ENCODE measurements at regions not wholly inside any gene's neighbourhood (a gene's known extent, or its start where the extent isn't known, plus 50 kb on each side); places are given as distances from the start of the nearest gene placed in this dataset.
"Not testable (repeated sequence)": the region's sequence is repeated elsewhere in the genome, so short reads cannot be mapped to it uniquely, and the experiment has no call there.

DNA sequence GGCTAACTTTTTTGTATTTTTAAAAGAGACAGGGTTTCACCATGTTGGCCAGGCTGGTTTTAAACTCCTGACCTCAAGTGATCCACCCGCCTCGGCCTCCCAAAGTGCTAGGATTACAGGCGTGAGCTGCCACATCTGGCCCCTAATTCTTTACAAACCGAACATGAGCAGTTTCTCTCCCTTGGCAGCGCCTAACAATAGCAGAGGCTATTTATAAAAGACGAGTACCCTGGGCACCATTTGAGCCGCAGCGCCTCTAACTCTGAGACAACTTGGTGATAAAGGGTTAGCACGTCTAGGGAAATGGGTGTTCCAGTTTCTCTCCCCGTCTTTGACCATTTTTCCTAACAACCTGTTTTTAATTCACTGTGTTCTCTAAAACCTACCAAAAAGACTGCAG lies 168.2 kb upstream of the KL start:
- H3K9ac ChIP-seq (ENCODE audit: low read depth, low read length), result not testable (repeated sequence)
- H3K27me3 ChIP-seq (ENCODE audit: control insufficient read depth, insufficient read depth, low read length), result peaks cover 57% of the 10 kb centered on the region

DNA sequence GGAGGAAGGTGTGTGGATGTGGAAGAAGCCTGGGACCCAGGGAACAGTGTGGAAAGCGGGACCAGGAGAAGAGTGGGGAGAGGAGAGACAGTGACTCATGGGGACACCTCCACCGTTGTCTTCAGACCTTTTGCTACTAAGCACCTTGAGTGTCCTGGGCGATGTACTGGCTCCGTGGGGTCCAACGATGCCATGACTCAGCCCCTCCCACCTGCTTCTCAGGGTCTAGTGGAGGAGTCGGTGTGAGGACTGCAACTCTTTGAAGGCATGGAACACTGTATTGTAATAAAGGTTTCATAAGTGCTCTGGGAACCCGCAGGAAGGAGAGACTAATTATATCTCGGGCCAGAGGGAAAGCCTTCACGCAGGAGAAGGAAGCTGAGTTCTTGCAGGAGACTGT lies 166.9 kb upstream of the KL start:
- H3K4me1 ChIP-seq (ENCODE audit: control insufficient read depth, insufficient read depth, low read length), result no peaks in the 10 kb centered on the region
- no peak overlapping the region for H3K4me2 ChIP-seq (ENCODE audit: low read length)
- H3K36me3 ChIP-seq (ENCODE audit: insufficient read depth, low read length), result no peaks in the 10 kb centered on the region
- no peaks in the 10 kb centered on the region for H3K9me3 ChIP-seq (replicated peaks; ENCODE audit: low read length)
- no peak overlapping the region for H3K9ac ChIP-seq (ENCODE audit: low read depth, low read length)
- H3K4me3 ChIP-seq (ENCODE audit: low read length), result no peak overlapping the region
- peaks cover 58% of the 10 kb centered on the region for H3K27me3 ChIP-seq (ENCODE audit: control insufficient read depth, insufficient read depth, low read length)

More for the DNA sequence above, 168.2 kb upstream of the KL start:
- H3K4me3 ChIP-seq (ENCODE audit: low read length); H3K36me3 ChIP-seq (ENCODE audit: insufficient read depth, low read length); H3K9me3 ChIP-seq (replicated peaks; ENCODE audit: low read length); H3K4me1 ChIP-seq (ENCODE audit: control insufficient read depth, insufficient read depth, low read length); H3K4me2 ChIP-seq (ENCODE audit: low read length): not testable (repeated sequence)

GRCh38 chr13:32850316-32851052 lies 165.7 kb upstream of the KL start:
- Histone ChIP-seq H3K9ac (ENCODE audit: low read depth, low read length) (no peak overlapping the region), H3K36me3 (ENCODE audit: insufficient read depth, low read length) (no peaks in the 10 kb centered on the region), H3K9me3 (replicated peaks; ENCODE audit: low read length) (no peaks in the 10 kb centered on the region), H3K4me3 (ENCODE audit: low read length) (no peak overlapping the region), H3K4me2 (ENCODE audit: low read length) (no peak overlapping the region), H3K27me3 (ENCODE audit: control insufficient read depth, insufficient read depth, low read length) (peaks cover 64% of the 10 kb centered on the region), H3K4me1 (ENCODE audit: control insufficient read depth, insufficient read depth, low read length) (no peaks in the 10 kb centered on the region)

DNA sequence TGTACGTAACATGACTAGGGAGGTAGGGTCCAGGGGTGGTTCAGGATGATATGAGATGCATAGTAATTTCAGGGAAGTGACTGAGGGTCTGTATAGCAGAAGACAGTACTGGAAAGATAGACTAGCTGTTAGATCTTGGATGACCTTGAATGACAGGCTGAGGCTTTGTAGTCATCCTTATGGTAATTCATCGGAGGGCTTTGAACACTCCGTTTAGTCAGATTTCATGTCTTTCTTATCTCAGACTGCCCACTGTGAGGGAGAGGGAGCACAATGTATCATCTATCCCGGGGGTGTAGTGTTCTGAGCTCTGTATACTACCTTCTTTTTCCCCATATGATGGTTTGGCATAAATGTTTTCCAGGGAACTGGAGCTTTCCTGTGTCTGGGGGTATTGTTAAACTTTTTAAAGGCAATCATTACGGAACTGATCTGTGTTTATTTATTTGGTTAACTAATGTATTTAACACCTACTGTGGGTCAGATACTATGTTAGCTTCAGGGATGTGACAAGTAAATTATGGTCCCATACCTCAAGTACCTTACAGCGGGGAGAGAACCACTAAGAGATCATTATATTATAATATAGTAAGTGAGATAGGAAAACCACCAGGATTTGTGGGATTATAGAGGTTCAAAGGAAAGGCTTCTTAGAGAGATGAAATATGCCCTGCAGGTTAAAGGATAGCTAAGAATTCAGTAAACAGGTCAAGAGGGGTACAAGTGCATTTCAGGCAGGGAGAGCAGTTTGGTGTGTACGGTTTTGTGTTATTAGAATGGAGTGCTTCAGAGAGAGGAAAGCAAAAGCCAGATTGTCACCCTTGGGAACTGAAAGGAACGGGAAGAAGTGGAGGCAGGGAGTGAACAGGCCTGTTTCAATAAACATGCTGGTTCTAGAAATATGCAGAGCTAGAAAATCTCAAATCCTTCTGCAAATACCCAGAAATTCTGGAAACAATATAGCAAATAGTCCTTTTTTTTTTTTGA lies 164.8 kb upstream of the KL start:
- no peak overlapping the region for H3K4me2 ChIP-seq (ENCODE audit: low read length)
- H3K36me3 ChIP-seq (ENCODE audit: insufficient read depth, low read length), result no peaks in the 10 kb centered on the region
- no peaks in the 10 kb centered on the region for H3K9me3 ChIP-seq (replicated peaks; ENCODE audit: low read length)
- no peak overlapping the region for H3K4me3 ChIP-seq (ENCODE audit: low read length)
- peaks cover 60% of the 10 kb centered on the region for H3K27me3 ChIP-seq (ENCODE audit: control insufficient read depth, insufficient read depth, low read length)
- H3K9ac ChIP-seq (ENCODE audit: low read depth, low read length), result no peak overlapping the region
- H3K4me1 ChIP-seq (ENCODE audit: control insufficient read depth, insufficient read depth, low read length), result no peaks in the 10 kb centered on the region

DNA sequence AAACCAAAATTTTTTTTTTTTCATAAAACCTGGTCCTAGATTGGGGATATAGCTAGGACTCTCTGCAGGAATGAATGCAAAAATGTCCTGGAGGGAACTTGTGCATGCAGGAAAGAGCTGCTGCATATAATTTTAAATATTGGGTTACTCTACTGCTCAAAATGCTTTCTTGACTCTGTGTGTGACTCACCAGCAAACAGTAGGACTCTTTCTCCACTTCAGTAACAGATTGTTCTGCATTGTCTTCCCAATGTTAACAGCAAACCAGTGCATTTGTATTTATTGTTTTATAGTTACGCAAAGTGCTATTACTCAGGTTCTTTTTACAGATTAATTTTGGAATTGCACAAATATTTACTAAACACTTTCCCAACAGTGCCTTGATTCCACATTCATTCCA lies 163.7 kb upstream of the KL start:
- Histone ChIP-seq H3K4me3 (ENCODE audit: low read length) (no peak overlapping the region), H3K9me3 (replicated peaks; ENCODE audit: low read length) (no peaks in the 10 kb centered on the region), H3K36me3 (ENCODE audit: insufficient read depth, low read length) (no peaks in the 10 kb centered on the region), H3K27me3 (ENCODE audit: control insufficient read depth, insufficient read depth, low read length) (peaks cover 50% of the 10 kb centered on the region), H3K4me1 (ENCODE audit: control insufficient read depth, insufficient read depth, low read length) (no peaks in the 10 kb centered on the region), H3K4me2 (ENCODE audit: low read length) (no peak overlapping the region), H3K9ac (ENCODE audit: low read depth, low read length) (no peak overlapping the region)

GRCh38 chr13:32857077-32857476 lies 159.1 kb upstream of the KL start:
- Histone ChIP-seq H3K4me3 (ENCODE audit: low read length) (no peak overlapping the region), H3K36me3 (ENCODE audit: insufficient read depth, low read length) (no peaks in the 10 kb centered on the region), H3K4me2 (ENCODE audit: low read length) (no peak overlapping the region), H3K4me1 (ENCODE audit: control insufficient read depth, insufficient read depth, low read length) (no peaks in the 10 kb centered on the region), H3K9ac (ENCODE audit: low read depth, low read length) (no peak overlapping the region), H3K9me3 (replicated peaks; ENCODE audit: low read length) (peaks cover 11% of the 10 kb centered on the region), H3K27me3 (ENCODE audit: control insufficient read depth, insufficient read depth, low read length) (peaks cover 15% of the 10 kb centered on the region)

DNA sequence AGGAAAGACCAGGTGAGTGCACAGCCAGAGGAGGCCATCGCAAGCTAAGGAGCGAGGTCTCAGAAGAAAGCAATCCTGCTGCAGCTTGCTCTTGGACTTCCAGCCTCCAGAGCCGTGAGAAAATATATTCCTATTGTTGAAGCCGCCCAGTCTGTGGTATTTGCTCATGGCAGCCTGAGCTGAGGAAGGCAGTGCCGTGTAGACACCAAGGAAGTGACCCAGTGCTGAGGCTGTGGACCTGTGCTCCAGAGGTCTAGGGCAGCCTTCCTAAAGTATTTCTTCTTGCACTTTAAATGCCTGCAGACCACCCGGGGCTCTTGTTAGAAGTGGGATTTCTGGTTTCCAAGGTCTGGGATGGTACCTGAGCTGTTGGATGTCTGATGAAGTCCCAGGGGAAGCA lies 158.5 kb upstream of the KL start:
- peaks cover 10% of the 10 kb centered on the region for H3K27me3 ChIP-seq (ENCODE audit: control insufficient read depth, insufficient read depth, low read length)
- H3K4me1 ChIP-seq (ENCODE audit: control insufficient read depth, insufficient read depth, low read length), result no peaks in the 10 kb centered on the region
- no peak overlapping the region for H3K4me2 ChIP-seq (ENCODE audit: low read length)
- H3K9ac ChIP-seq (ENCODE audit: low read depth, low read length), result no peak overlapping the region
- H3K4me3 ChIP-seq (ENCODE audit: low read length), result no peak overlapping the region
- H3K36me3 ChIP-seq (ENCODE audit: insufficient read depth, low read length), result no peaks in the 10 kb centered on the region
- peaks cover 11% of the 10 kb centered on the region for H3K9me3 ChIP-seq (replicated peaks; ENCODE audit: low read length)

GRCh38 chr13:32859707-32860292 lies 156.4 kb upstream of the KL start:
- Histone ChIP-seq H3K9me3 (replicated peaks; ENCODE audit: low read length) (peaks cover 11% of the 10 kb centered on the region), H3K9ac (ENCODE audit: low read depth, low read length) (no peak overlapping the region), H3K27me3 (ENCODE audit: control insufficient read depth, insufficient read depth, low read length) (peaks cover 20% of the 10 kb centered on the region), H3K4me3 (ENCODE audit: low read length) (no peak overlapping the region), H3K4me1 (ENCODE audit: control insufficient read depth, insufficient read depth, low read length) (no peaks in the 10 kb centered on the region), H3K36me3 (ENCODE audit: insufficient read depth, low read length) (no peaks in the 10 kb centered on the region), H3K4me2 (ENCODE audit: low read length) (no peak overlapping the region)

GRCh38 chr13:32861304-32861703 lies 154.9 kb upstream of the KL start:
- Histone ChIP-seq H3K27me3 (ENCODE audit: control insufficient read depth, insufficient read depth, low read length) (peaks cover 18% of the 10 kb centered on the region), H3K36me3 (ENCODE audit: insufficient read depth, low read length) (no peaks in the 10 kb centered on the region), H3K9ac (ENCODE audit: low read depth, low read length) (no peak overlapping the region), H3K4me2 (ENCODE audit: low read length) (no peak overlapping the region), H3K9me3 (replicated peaks; ENCODE audit: low read length) (peaks cover 11% of the 10 kb centered on the region), H3K4me1 (ENCODE audit: control insufficient read depth, insufficient read depth, low read length) (no peaks in the 10 kb centered on the region), H3K4me3 (ENCODE audit: low read length) (no peak overlapping the region)

- Histone ChIP-seq H3K4me2 (ENCODE audit: low read length) (no peak overlapping the region), H3K4me1 (ENCODE audit: control insufficient read depth, insufficient read depth, low read length) (no peaks in the 10 kb centered on the region), H3K36me3 (ENCODE audit: insufficient read depth, low read length) (no peaks in the 10 kb centered on the region), H3K9ac (ENCODE audit: low read depth, low read length) (no peak overlapping the region), H3K4me3 (ENCODE audit: low read length) (no peak overlapping the region), H3K27me3 (ENCODE audit: control insufficient read depth, insufficient read depth, low read length) (peaks cover 24% of the 10 kb centered on the region), H3K9me3 (replicated peaks; ENCODE audit: low read length) (peaks cover 11% of the 10 kb centered on the region)
Observed at GRCh38 chr13:32863596-32863995, 152.6 kb upstream of the KL start.

GRCh38 chr13:32866921-32867320 lies 149.3 kb upstream of the KL start:
- no peaks in the 10 kb centered on the region for H3K36me3 ChIP-seq (ENCODE audit: insufficient read depth, low read length)
- H3K27me3 ChIP-seq (ENCODE audit: control insufficient read depth, insufficient read depth, low read length), result peaks cover 29% of the 10 kb centered on the region
- H3K4me2 ChIP-seq (ENCODE audit: low read length), result no peak overlapping the region
- H3K9me3 ChIP-seq (replicated peaks; ENCODE audit: low read length), result peaks cover under 1% of the 10 kb centered on the region
- H3K9ac ChIP-seq (ENCODE audit: low read depth, low read length), result no peak overlapping the region
- H3K4me3 ChIP-seq (ENCODE audit: low read length), result no peak overlapping the region
- H3K4me1 ChIP-seq (ENCODE audit: control insufficient read depth, insufficient read depth, low read length), result no peaks in the 10 kb centered on the region
